IMR-90 (cell line): ENCODE measurements at regions not wholly inside any gene's neighbourhood (a gene's known extent, or its start where the extent isn't known, plus 50 kb on each side); places are given as distances from the start of the nearest gene placed in this dataset.

Source experiments
- ATAC-seq: fragments of 200-7000 bp; cut with Tn5 transposase; 2 replicates; pipeline ENCODE4 v1.9.1; 2020; ENCODE audit warnings: low read depth, mild to moderate bottlenecking, moderate library complexity
- BruUV-seq: library from RNA; stranded (reverse); fragments of 400-500 nt; replicated peaks from 2 replicates; lab custom pipeline; 2021; lab: Mats Ljungman, UMichigan
- CTCF ChIA-PET: fragments of 300-600 bp; formaldehyde crosslinking; extraction: SDS; loops from one replicate; lab custom pipeline; 2021; ENCODE audit warnings: antibody characterized with exemption; lab: Yijun Ruan, JAX
- POLR2A ChIA-PET: fragments of 300-600 bp; sonication (Branson Sonifier 250); formaldehyde crosslinking; loops from one replicate; lab custom pipeline; 2022; ENCODE audit warnings: antibody characterized with exemption; ENCODE audit not compliant: unreplicated experiment; lab: Charles Lee
- DNase-seq: peaks from one replicate; pipeline ENCODE4 v3.0.0; 2013
- H2AFZ ChIP-seq: replicated peaks from 2 replicates; pipeline ENCODE3; 2013; ENCODE audit warnings: low read length, mild to moderate bottlenecking; ENCODE audit not compliant: poor library complexity
- H2AK5ac ChIP-seq: 2 replicates; pipeline ENCODE4 v1.6.1; 2013; ENCODE audit warnings: low read depth, low read length, inconsistent platforms
- H2AK9ac ChIP-seq: replicated peaks from 2 replicates; pipeline ENCODE3; 2013; ENCODE audit warnings: mild to moderate bottlenecking, low read depth, low read length, moderate library complexity; ENCODE audit not compliant: poor library complexity
- H2BK120ac ChIP-seq: 2 replicates; pipeline ENCODE4 v1.6.1; 2013; ENCODE audit warnings: low read depth, low read length, inconsistent platforms
- H2BK15ac ChIP-seq: 3 replicates; pipeline ENCODE4 v1.6.1; 2013; ENCODE audit warnings: low read depth, low read length, inconsistent platforms
- H2BK20ac ChIP-seq: 2 replicates; pipeline ENCODE4 v1.6.1; 2013; ENCODE audit warnings: low read depth, mild to moderate bottlenecking, inconsistent platforms, low read length, moderate library complexity
- H2BK5ac ChIP-seq: 2 replicates; pipeline ENCODE4 v1.6.1; 2013; ENCODE audit warnings: mild to moderate bottlenecking, low read depth, low read length, inconsistent platforms; ENCODE audit not compliant: poor library complexity, severe bottlenecking
- H3K14ac ChIP-seq: replicated peaks from 2 replicates; pipeline ENCODE4 v1.6.1; 2013; ENCODE audit warnings: low read depth, low read length, inconsistent platforms
- H3K18ac ChIP-seq: 2 replicates; pipeline ENCODE4 v1.6.1; 2013; ENCODE audit warnings: low read depth, low read length, control low read depth
- H3K23ac ChIP-seq: 2 replicates; pipeline ENCODE4 v1.6.1; 2013; ENCODE audit warnings: low read depth, low read length, inconsistent platforms
- H3K27ac ChIP-seq: 2 replicates; pipeline ENCODE4 v1.5.1; 2013; ENCODE audit warnings: mild to moderate bottlenecking, control low read depth, low read length; ENCODE audit not compliant: insufficient read depth
- H3K27me3 ChIP-seq: 2 replicates; pipeline ENCODE4 v1.6.1; 2013; ENCODE audit warnings: low read length; ENCODE audit not compliant: control insufficient read depth, insufficient read depth
- H3K36me3 ChIP-seq: 2 replicates; pipeline ENCODE4 v1.6.1; 2013; ENCODE audit warnings: low read length, mixed read lengths; ENCODE audit not compliant: control insufficient read depth, insufficient read depth
- H3K4ac ChIP-seq: 2 replicates; pipeline ENCODE4 v1.6.1; 2013; ENCODE audit warnings: low read depth, low read length, inconsistent platforms
- H3K4me1 ChIP-seq: 2 replicates; pipeline ENCODE4 v1.6.1; 2013; ENCODE audit warnings: low read length, mixed read lengths; ENCODE audit not compliant: control insufficient read depth, insufficient read depth
- H3K4me2 ChIP-seq: 2 replicates; pipeline ENCODE4 v1.6.1; 2013; ENCODE audit warnings: low read depth, mild to moderate bottlenecking, control low read depth, low read length, moderate library complexity
- H3K4me3 ChIP-seq: 2 replicates; pipeline ENCODE4 v1.5.1; 2013; ENCODE audit warnings: low read depth, mild to moderate bottlenecking, control low read depth, low read length, moderate library complexity; ENCODE audit not compliant: insufficient read depth
- H3K56ac ChIP-seq: 2 replicates; pipeline ENCODE4 v1.6.1; 2013; ENCODE audit warnings: low read length, inconsistent platforms; ENCODE audit not compliant: insufficient read depth; ENCODE audit errors: extremely low read depth
- H3K79me1 ChIP-seq, 2 experiments: 2 replicates each; pipeline ENCODE4 v1.6.1; 2013; ENCODE audit warnings: low read length in 2 of 2, inconsistent platforms in 1 of 2, low read depth in 1 of 2
- H3K9ac ChIP-seq: 2 replicates; pipeline ENCODE4 v1.6.1; 2013; ENCODE audit warnings: low read depth, low read length, control low read depth
- H3K9me1 ChIP-seq: 2 replicates; pipeline ENCODE4 v1.6.1; 2013; ENCODE audit warnings: low read length, inconsistent platforms; ENCODE audit not compliant: insufficient read depth
- H3K9me3 ChIP-seq: 2 replicates; pipeline ENCODE4 v1.6.1; 2013; ENCODE audit warnings: low read length; ENCODE audit not compliant: control insufficient read depth, insufficient read depth
- H4K20me1 ChIP-seq: 2 replicates; pipeline ENCODE4 v1.6.1; 2013; ENCODE audit warnings: low read length, inconsistent platforms; ENCODE audit not compliant: insufficient read depth
- H4K5ac ChIP-seq: 2 replicates; pipeline ENCODE4 v1.6.1; 2013; ENCODE audit warnings: mild to moderate bottlenecking, low read depth, low read length, control low read depth
- H4K8ac ChIP-seq, 2 experiments: 2 replicates each; pipeline ENCODE4 v1.6.1; 2013; ENCODE audit warnings: low read depth in 2 of 2, low read length in 2 of 2, control low read depth in 1 of 2, inconsistent platforms in 1 of 2
- H4K91ac ChIP-seq: 2 replicates; pipeline ENCODE4 v1.6.1; 2013; ENCODE audit warnings: low read depth, low read length, inconsistent platforms; ENCODE audit not compliant: insufficient read depth
- BHLHE40 ChIP-seq: fragments of 150-350 bp; IDR thresholded peaks from 2 replicates; pipeline ENCODE4 v1.6.1; 2016; ENCODE audit warnings: mild to moderate bottlenecking, low read depth, low read length
- CEBPB ChIP-seq: IDR thresholded peaks from 2 replicates; pipeline ENCODE4 v1.6.1; 2012; ENCODE audit warnings: low read depth, low read length, improper control_type of control experiment
- ELK1 ChIP-seq: fragments of 150-350 bp; IDR thresholded peaks from 2 replicates; pipeline ENCODE4 v1.6.1; 2016; ENCODE audit warnings: low read depth, mild to moderate bottlenecking, low read length, moderate library complexity, borderline replicate concordance
- MAFK ChIP-seq: IDR thresholded peaks from 2 replicates; pipeline ENCODE4 v1.6.1; 2012; ENCODE audit warnings: low read depth, low read length, improper control_type of control experiment
- MXI1 ChIP-seq: IDR thresholded peaks from 2 replicates; pipeline ENCODE4 v1.6.1; 2012; ENCODE audit warnings: low read depth, mild to moderate bottlenecking, low read length, moderate library complexity, borderline replicate concordance
- POLR2A ChIP-seq: IDR thresholded peaks from 2 replicates; pipeline ENCODE4 v1.6.1; 2012; ENCODE audit warnings: mild to moderate bottlenecking, low read depth, low read length
- RCOR1 ChIP-seq: IDR thresholded peaks from 2 replicates; pipeline ENCODE4 v1.6.1; 2012; ENCODE audit warnings: mild to moderate bottlenecking, low read length, improper control_type of control experiment; ENCODE audit not compliant: insufficient replicate concordance
- RFX5 ChIP-seq: IDR thresholded peaks from 2 replicates; pipeline ENCODE4 v1.8.0; 2012; ENCODE audit warnings: low read depth, mild to moderate bottlenecking, low read length, moderate library complexity
- USF2 ChIP-seq: fragments of 150-350 bp; IDR thresholded peaks from 2 replicates; pipeline ENCODE4 v1.6.1; 2017; ENCODE audit warnings: mild to moderate bottlenecking, antibody characterized with exemption, low read length, low read depth
- dilution Hi-C: fragments of 300-500 bp; cut with HindIII; formaldehyde crosslinking; loops from one replicate; pipeline ENCODE4 v1.14.3; 2018; ENCODE audit warnings: low sequenced_read_pairs; ENCODE audit not compliant: unreplicated experiment
- in situ Hi-C: fragments of 300-500 bp; cut with MboI; formaldehyde crosslinking; loops from 3 replicates; pipeline ENCODE4 v1.14.3; 2019; ENCODE audit warnings: low sequenced_read_pairs, inconsistent platforms, mixed read lengths
- intact Hi-C: fragments of 100-400 bp; cut with micrococcal nuclease; formaldehyde crosslinking; loops from 2 replicates; pipeline ENCODE4 v1.10.0; 2022

- H2BK15ac ChIP-seq, result no peak overlapping the region
- no peak overlapping the region for H2BK120ac ChIP-seq
- H4K5ac ChIP-seq, result no peak overlapping the region; the same call in 1 of the 2 replicates
- ChIA-PET POLR2A (no interaction called here), CTCF (interaction anchor here (1.3 kb wide), 1 partner anchor 22 kb away, joined by 3 read pairs; no protein-coding TSS in a partner anchor)
- dilution Hi-C loops (no loop called here), intact Hi-C loops (loop anchor here (10.0 kb wide), 1 partner anchor 935 kb away; the partner anchor contains the start of gene IGFBP5), in situ Hi-C loops (no loop called here)
- no peak overlapping the region for H3K23ac ChIP-seq
- H3K14ac ChIP-seq, result no peak overlapping the region
- H2AK9ac ChIP-seq, result no peak overlapping the region
- H4K20me1 ChIP-seq, result no peaks in the 10 kb centered on the region
- no peak overlapping the region for H3K27ac ChIP-seq
- H3K4ac ChIP-seq, result no peak overlapping the region
- H3K79me1 ChIP-seq, result no peaks in the 10 kb centered on the region
- no peak for ATAC-seq
- peaks cover 8% of the 10 kb centered on the region; the same call in 1 of the 2 replicates for H3K27me3 ChIP-seq
- H4K91ac ChIP-seq, result no peak overlapping the region
- no peak overlapping the region for H2BK5ac ChIP-seq
- no peak for DNase-seq
- peaks cover 11% of the 10 kb centered on the region for H3K4me1 ChIP-seq
- H3K4me3 ChIP-seq, result no peak overlapping the region
- H3K9ac ChIP-seq, result no peak overlapping the region
- peak overlapping the region; percentile 28; the same call in 1 of the 2 replicates for H2AK5ac ChIP-seq
- H3K9me1 ChIP-seq, result no peaks in the 10 kb centered on the region; the same call in 1 of the 2 replicates
- no peak overlapping the region for H3K4me2 ChIP-seq
- no peak overlapping the region for H2AFZ ChIP-seq
- no TSS peak for BruUV-seq
- H2BK20ac ChIP-seq, result no peak overlapping the region
- H3K36me3 ChIP-seq, result no peaks in the 10 kb centered on the region
- H3K9me3 ChIP-seq, result no peaks in the 10 kb centered on the region
- H3K18ac ChIP-seq, result peak overlapping the region; percentile 60; the same call in 1 of the 2 replicates
- no peak overlapping the region for H4K8ac ChIP-seq
- TF ChIP-seq RFX5, result no peak
- TF ChIP-seq MAFK, result no peak
- no peak for TF ChIP-seq CEBPB
- TF ChIP-seq BHLHE40, result no peak
- TF ChIP-seq RCOR1, result no peak
- no peak for TF ChIP-seq POLR2A
- no peak for TF ChIP-seq USF2
- no peak for TF ChIP-seq ELK1
- no peak for TF ChIP-seq MXI1
- no peak overlapping the region for H3K56ac ChIP-seq
These were observed 373.4 kb downstream of the TNS1 start for GRCh38 chr2:217629347-217629746.
